CD4-positive, alpha-beta T cell treated with Interleukin-12 subunit alpha and Interleukin-12 subunit beta, for 1 hour (primary cell): ENCODE measurements at regions not wholly inside any gene's neighbourhood (a gene's known extent, or its start where the extent isn't known, plus 50 kb on each side); places are given as distances from the start of the nearest gene placed in this dataset.
"Not testable (repeated sequence)": the region's sequence is repeated elsewhere in the genome, so short reads cannot be mapped to it uniquely, and the experiment has no call there.

ENCODE experiments used
- DNase-seq: peaks from one replicate; pipeline ENCODE4 v3.0.0-alpha.2; 2020

DNA sequence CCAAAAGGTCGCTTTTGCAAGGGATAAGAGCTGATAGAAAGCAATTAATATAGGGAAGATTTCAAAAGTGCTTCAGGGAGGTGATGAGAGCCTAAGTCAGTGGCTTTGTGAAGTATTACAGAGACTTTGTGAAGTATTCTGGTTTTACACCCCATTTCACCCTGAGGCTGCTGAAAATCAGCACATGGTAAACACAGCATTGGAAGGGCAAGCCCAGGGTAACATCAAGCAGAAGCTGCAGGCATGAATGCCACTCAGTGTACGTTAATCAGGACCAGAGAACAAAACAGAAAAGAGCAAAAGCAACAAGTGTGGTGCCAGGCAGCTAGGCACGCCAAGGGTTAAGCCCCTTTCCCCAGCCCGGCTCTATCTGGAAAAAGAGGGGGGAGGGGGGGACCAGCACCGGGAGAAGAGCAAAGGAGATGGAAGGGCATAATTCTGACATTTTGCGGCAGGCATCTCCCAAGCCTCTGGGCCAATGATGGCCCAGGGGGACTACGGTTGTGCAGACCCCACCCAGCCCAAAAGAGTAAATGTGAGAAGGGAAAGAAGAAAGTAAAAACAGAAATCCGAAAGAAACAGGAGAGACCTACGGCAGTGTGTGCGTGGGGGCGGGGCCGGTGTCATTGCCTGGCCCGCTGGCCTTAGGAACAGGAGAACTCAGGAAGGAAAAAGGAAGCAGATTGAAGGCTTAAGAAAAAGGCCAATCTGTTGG is 58.9 kb downstream of the DHRS2 start:
- DNase-seq = no peak

GRCh38 chr14:23695664-23695999 is 59.5 kb downstream of the DHRS2 start:
- no peak for DNase-seq

GRCh38 chr14:23696701-23697239 is 60.6 kb downstream of the DHRS2 start:
- no peak for DNase-seq

GRCh38 chr14:23697680-23698079 is 61.5 kb downstream of the DHRS2 start:
- no peak for DNase-seq

DNA sequence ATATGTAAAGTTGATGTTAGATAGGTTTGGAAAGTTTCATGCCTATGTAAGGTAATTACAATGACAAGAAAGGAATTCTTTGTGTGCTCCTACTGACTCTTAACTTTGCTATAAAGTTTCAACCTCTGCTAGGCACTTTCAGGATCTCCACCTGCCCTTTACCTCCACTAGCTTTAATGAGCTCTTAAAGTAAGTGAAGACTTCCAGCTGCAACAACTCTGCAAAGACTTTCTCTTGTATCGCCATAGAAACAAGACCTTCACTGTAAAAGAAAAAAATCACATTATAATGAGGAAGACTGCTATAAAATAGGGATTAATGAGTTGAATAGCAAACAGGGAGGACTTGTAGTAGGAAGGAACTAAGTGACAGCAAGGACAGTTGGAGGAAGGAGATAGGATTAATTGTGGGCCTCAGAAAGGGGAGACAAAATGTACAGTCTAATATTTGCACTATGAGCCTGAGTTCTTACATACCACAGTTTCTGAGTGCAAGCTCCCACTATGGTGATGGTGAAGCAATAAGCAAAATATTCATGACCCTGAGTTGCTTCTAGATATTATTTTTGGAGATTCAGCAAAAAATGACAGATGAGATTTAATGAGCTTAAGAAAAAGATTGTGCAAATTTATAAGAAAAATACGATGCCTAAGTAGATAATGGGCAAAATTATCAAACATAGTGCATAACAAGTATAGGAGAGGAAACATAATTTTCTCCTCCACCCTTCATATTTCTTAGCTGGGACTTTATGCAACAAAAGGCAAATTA is 66.7 kb downstream of the DHRS2 start:
- no peak for DNase-seq

GRCh38 chr14:23704890-23705289 is 68.7 kb downstream of the DHRS2 start:
- no peak for DNase-seq

GRCh38 chr14:23707415-23707814 is 71.3 kb downstream of the DHRS2 start:
- DNase-seq = no peak

GRCh38 chr14:23708343-23708742 is 72.2 kb downstream of the DHRS2 start:
- DNase-seq = no peak

GRCh38 chr14:23709923-23710322 is 73.8 kb downstream of the DHRS2 start:
- DNase-seq = no peak

- no peak for DNase-seq
Measured at GRCh38 chr14:23712287-23712686, 76.1 kb downstream of the DHRS2 start.

- DNase-seq = no peak
Measured at GRCh38 chr14:23719225-23719985, 83.2 kb downstream of the DHRS2 start.

DNA sequence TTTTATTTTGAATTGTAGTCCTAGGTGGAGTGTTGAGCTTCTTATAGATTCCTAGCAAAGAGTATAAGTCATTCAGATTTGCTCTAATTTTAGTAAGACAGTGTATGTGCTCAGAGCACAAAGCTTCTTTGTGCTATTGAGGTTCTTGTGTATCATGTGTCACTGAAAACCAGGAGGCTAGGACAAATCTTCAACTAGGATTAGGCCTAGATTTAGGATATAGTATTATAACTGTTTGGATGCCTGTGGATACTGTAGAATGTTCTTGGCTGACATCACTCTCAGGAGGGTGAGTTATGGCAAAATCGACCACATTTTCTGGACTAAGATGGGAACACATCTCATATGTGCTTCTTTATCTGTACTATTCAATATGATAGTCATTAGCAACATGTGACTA is 86.5 kb downstream of the DHRS2 start:
- DNase-seq = no peak

- no peak for DNase-seq
Measured at GRCh38 chr14:23723911-23724310, 87.7 kb downstream of the DHRS2 start.

DNA sequence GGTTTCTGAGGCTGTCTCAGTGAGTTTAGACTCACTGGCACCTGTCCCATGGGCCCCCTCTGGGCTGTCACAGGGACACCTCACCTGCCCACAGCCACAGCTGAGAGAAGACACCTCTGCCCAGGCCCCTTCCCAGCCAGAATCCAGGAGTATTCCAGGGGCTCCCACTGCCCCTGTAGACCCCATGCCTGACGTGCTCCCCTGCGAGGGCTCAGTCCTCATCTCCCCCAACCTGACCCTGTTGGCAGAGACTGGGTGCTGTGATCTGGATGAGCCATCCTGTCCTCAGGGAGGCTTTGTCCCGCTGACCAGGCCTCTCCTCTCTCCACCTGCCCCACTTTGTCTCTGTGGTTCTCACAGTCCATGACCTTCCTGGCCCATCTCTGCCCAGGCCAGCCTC is 89.4 kb downstream of the DHRS2 start:
- DNase-seq = no peak

GRCh38 chr14:23725980-23726710 is 90.0 kb downstream of the DHRS2 start:
- no peak for DNase-seq

DNA sequence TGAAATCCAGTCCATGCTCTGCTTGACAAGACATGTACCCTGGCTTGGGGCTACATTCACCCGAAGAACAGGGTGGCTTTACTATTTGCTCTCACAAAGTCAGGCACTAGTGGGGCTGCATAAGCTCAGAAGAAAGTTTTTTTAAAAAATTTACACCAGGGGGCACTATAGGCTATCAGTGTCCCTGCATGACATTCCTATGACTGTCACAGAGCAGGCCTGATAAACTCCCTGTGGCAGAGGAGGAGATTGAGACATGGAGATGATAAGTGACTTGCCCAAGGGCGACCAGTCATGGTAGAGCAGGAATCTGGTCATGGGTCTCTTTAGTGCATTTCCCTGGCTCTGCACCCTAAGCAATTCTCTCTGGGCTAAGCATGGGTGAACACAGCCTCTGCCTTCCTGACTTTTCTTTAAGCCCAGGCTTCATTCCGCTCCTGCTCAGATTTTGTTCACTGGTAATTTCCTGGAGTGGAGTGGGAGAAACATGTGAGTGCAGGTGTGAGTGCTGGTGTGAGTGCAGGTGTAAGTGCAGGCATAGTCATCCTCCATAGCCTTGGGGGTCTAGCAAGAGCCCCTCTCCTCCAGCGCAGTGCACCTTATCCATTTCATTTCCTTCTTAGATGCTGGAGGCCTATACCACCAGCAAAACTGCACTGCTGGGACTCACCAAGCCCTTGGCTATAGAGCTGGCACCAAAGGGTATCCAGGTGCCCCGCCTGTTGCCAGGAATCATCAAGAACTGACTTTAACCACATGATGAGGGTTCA is 91.6 kb downstream of the DHRS2 start:
- DNase-seq = peak; percentile 4

- DNase-seq = no peak
Measured at GRCh38 chr14:23728791-23729190, 92.6 kb downstream of the DHRS2 start.

DNA sequence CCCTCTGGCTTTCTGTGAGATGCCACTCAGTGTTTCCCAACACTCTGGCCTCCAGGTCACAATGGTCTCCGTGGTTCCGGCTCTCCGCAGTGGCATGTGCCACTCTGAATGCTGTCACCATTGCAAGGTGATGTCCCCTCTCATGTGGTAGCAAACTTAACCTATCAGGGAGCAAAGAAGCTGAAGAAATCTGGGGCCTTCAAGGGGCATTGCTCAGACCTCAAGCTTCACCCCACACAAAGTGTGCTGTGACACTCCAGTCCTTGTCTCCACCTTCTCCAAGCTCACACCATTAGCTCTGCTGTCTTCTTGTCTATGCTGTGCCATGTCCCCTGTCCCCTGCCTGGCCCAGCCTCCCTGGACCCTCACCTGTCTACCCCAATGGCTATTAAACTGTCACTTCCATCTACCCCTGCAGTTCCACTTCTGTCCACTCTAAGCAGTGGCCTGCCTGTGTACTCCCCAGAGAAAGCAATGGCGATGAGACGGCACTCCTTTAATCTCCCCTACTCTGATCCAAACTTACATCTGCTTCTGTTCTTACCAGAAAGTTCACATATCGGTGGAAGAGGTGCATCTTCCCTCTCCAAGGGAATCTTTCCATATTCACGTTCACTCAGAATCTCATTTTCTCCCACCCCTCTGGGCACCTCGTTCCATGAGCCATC is 93.7 kb downstream of the DHRS2 start:
- DNase-seq = no peak

GRCh38 chr14:23735394-23735793 is 99.2 kb downstream of the DHRS2 start:
- no peak for DNase-seq

DNA sequence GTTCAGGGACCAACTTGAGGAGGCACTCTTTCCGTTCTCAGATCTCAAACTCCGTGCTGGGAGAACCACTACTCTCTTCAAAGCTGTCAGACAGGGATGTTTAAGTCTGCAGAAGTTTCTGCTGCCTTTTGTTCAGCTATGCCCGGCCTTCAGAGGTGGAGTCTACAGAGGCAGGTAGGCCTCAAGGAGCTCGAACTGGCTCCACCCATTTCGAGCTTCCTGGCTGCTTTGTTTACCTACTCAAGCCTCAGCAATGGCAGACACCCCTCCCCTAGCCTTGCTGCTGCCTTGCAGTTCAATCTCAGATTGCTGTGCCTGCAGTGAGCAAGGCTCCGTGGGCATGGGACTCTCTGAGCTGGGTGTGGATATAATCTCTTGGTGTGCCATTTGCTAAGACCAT is 108.2 kb downstream of the DHRS2 start:
- not testable (repeated sequence) for DNase-seq

- DNase-seq = no peak
Measured at GRCh38 chr14:23750357-23750756, 114.2 kb downstream of the DHRS2 start.

- no peak for DNase-seq
Measured at GRCh38 chr14:23751616-23752015, 115.5 kb downstream of the DHRS2 start.
